GM10266 (cell line): ENCODE measurements at regions not wholly inside any gene's neighbourhood (a gene's known extent, or its start where the extent isn't known, plus 50 kb on each side); places are given as distances from the start of the nearest gene placed in this dataset.
"Not testable (repeated sequence)": the region's sequence is repeated elsewhere in the genome, so short reads cannot be mapped to it uniquely, and the experiment has no call there.

Experiments
- DNase-seq: peaks from one replicate; pipeline ENCODE4 v3.0.0; 2012; ENCODE audit errors: extremely low spot score
- CTCF ChIP-seq: IDR thresholded peaks from 2 replicates; pipeline ENCODE4 v1.5.1; 2012; ENCODE audit warnings: mild to moderate bottlenecking, low read depth; ENCODE audit not compliant: control insufficient read depth, insufficient read depth; ENCODE audit errors: missing control alignments

DNA sequence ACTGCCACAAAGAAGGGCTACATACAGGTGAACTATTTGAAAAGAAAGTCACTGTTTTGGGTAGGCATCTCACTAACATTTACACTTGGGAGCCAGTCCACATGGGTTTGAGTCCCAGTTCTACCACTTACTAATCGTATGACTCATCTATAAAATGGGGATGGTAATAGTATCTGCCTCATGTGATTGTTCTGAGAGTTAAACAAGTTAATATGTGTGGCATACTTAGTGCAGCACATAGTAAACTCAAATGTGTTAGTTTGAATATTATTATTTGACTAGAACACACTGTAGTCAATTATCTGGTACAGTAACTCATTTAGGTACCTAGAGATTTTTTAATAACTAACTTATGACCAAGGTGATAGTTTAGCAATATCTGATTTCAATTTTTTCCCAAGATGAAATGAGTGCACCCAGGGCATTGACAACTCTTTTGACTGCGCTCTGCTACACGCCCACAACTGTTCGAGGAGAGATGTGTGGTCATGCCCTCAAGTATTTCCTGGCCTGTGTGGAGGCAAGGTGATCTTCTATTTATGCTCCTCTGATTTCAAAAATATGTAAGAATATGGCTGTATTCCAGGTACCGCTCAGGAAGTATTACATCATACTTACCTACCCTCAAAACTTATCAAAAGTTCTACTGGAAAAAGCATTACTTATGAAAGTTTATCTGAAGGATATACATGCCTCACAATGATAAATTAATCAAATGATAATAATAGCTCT lies 210.6 kb upstream of the EGLN3 start:
- no peak for TF ChIP-seq CTCF
- no peak for DNase-seq

DNA sequence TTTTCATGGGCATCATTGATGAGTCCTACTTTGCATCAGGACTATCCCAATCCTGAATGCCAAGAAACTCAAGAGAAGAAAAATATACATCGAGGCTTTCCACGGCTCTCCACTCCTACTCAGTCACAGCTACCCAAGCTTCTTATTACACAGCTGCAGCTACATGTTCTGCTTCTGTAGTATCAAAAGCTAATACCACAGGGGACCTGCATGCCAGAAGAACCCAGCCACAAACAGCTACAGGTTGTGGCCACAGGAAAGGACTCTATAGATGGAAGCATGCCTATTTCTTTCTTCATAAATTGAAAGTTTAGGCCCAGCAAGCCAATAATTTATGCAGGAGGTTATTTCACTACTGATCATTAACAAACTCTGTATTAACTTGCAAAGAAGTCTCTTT lies 209.7 kb upstream of the EGLN3 start:
- no peak for DNase-seq
- TF ChIP-seq CTCF = no peak

DNA sequence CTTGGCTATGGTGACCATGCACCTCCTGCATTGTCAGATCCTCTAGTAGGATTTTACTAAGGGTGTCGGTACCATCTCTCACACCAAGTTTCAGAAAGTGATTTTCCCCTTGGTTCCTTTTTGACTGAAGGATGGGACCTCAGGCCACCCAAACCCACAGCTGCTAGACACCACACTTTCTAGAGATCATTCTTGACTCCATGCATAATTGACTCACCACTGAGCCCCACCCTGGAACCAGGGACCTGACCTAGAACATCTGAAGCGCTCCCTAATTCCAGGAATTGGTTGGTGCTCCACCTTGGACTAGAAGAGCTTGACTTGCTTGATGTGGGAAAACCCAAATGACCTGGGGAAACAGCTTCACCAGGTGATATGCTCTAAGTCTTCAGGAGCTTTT lies 206.8 kb upstream of the EGLN3 start:
- no peak for TF ChIP-seq CTCF
- no peak for DNase-seq

- TF ChIP-seq CTCF = no peak
- DNase-seq = no peak
Measured at GRCh38 chr14:34147461-34147860, 196.6 kb upstream of the EGLN3 start.

DNA sequence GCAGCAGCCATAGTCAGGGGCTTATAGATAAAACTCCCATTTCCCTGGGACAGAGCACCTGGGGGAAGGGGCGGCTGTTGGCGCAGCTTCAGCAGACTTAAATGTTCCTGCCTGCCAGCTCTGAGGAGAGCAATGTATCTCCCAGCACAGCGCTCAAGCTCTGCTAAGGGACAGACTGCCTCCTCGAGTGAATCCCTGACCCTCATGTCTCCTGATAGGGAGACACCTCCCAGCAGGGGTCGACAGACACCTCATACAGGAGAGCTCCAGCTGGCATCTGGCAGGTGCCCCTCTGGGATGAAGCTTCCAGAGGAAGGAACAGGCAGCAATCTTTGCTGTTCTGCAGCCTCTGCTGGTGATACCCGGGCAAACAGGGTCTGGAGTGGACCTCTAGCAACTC lies 189.3 kb upstream of the EGLN3 start:
- DNase-seq = not testable (repeated sequence)

- not testable (repeated sequence) for DNase-seq
Measured at GRCh38 chr14:34139160-34140121, 188.6 kb upstream of the EGLN3 start.

DNA sequence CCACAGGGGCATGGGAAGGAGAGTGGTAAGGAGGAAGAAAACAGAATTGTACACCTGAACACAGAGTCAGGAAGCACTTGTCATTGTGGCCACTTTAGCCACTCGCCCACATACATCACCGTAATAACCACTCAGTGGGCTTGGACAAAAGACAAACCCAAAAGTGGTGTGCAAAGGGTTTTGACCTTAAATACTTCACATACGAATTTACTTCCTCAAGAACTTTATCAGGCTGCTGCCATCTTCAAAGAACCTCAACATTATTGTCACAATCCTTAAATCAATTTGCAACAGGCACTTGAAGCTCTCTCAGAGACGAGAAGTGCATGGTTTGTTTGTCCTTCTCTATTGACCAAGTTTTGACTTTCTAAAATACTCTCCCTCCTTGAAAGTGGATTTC lies 187.3 kb upstream of the EGLN3 start:
- DNase-seq = no peak
- no peak for TF ChIP-seq CTCF

- DNase-seq = no peak
- no peak for TF ChIP-seq CTCF
Measured at GRCh38 chr14:34137001-34137745, 186.3 kb upstream of the EGLN3 start.
